MCF 10A (cell line): ENCODE measurements at regions not wholly inside any gene's neighbourhood (a gene's known extent, or its start where the extent isn't known, plus 50 kb on each side); places are given as distances from the start of the nearest gene placed in this dataset.
A peak's percentile ranks its signal among the peaks of the same experiment; 100 is the strongest.
"Not testable (repeated sequence)": the region's sequence is repeated elsewhere in the genome, so short reads cannot be mapped to it uniquely, and the experiment has no call there.

Source experiments
- BruUV-seq: library from RNA; stranded (reverse); fragments of 400-500 nt; replicated peaks from 2 replicates; lab custom pipeline; 2021; lab: Mats Ljungman, UMichigan
- CTCF ChIA-PET: fragments of 300-600 bp; sonication (Branson Sonifier 250); formaldehyde crosslinking; extraction: SDS; loops from one replicate; lab custom pipeline; 2021; ENCODE audit warnings: antibody characterized with exemption, inconsistent platforms; lab: Yijun Ruan, JAX
- POLR2A ChIA-PET: fragments of 300-600, 350-650 bp; sonication (Branson Sonifier 250); formaldehyde crosslinking; extraction: SDS; loops from one replicate; lab custom pipeline; 2020; ENCODE audit warnings: antibody characterized with exemption, inconsistent platforms; lab: Yijun Ruan, JAX
- DNase-seq: peaks from one replicate; pipeline ENCODE4 v3.0.0-alpha.2; 2018; ENCODE audit not compliant: unreplicated experiment
- H3K27ac Mint-ChIP-seq: one replicate; pipeline ENCODE4 v1.8.0; 2022; ENCODE audit warnings: mild to moderate bottlenecking, low read depth, mixed read lengths; ENCODE audit not compliant: unreplicated experiment
- H3K27me3 Mint-ChIP-seq: one replicate; pipeline ENCODE4 v1.8.0; 2022; ENCODE audit warnings: mixed read lengths; ENCODE audit not compliant: insufficient read depth, unreplicated experiment
- H3K36me3 Mint-ChIP-seq: one replicate; pipeline ENCODE4 v1.8.0; 2022; ENCODE audit warnings: mild to moderate bottlenecking, moderate library complexity, mixed read lengths; ENCODE audit not compliant: insufficient read depth, unreplicated experiment
- H3K4me1 Mint-ChIP-seq: one replicate; pipeline ENCODE4 v1.8.0; 2022; ENCODE audit warnings: mixed read lengths; ENCODE audit not compliant: insufficient read depth, unreplicated experiment
- H3K4me3 Mint-ChIP-seq: one replicate; pipeline ENCODE4 v1.8.0; 2022; ENCODE audit warnings: mild to moderate bottlenecking, moderate library complexity, mixed read lengths; ENCODE audit not compliant: unreplicated experiment
- H3K9me3 Mint-ChIP-seq: one replicate; pipeline ENCODE4 v1.8.0; 2022; ENCODE audit warnings: mixed read lengths; ENCODE audit not compliant: unreplicated experiment
- intact Hi-C: fragments of 100-400 bp; cut with micrococcal nuclease; formaldehyde crosslinking; loops from 2 replicates; pipeline ENCODE4 v1.14.1; 2022
- TF ChIP-seq, protein P1 (sequence below): fragments of 200-600 bp; IDR thresholded peaks from one replicate; pipeline ENCODE4 v1.8.0; 2022; ENCODE audit warnings: antibody characterized with exemption, mild to moderate bottlenecking; ENCODE audit not compliant: unreplicated experiment

DNA sequence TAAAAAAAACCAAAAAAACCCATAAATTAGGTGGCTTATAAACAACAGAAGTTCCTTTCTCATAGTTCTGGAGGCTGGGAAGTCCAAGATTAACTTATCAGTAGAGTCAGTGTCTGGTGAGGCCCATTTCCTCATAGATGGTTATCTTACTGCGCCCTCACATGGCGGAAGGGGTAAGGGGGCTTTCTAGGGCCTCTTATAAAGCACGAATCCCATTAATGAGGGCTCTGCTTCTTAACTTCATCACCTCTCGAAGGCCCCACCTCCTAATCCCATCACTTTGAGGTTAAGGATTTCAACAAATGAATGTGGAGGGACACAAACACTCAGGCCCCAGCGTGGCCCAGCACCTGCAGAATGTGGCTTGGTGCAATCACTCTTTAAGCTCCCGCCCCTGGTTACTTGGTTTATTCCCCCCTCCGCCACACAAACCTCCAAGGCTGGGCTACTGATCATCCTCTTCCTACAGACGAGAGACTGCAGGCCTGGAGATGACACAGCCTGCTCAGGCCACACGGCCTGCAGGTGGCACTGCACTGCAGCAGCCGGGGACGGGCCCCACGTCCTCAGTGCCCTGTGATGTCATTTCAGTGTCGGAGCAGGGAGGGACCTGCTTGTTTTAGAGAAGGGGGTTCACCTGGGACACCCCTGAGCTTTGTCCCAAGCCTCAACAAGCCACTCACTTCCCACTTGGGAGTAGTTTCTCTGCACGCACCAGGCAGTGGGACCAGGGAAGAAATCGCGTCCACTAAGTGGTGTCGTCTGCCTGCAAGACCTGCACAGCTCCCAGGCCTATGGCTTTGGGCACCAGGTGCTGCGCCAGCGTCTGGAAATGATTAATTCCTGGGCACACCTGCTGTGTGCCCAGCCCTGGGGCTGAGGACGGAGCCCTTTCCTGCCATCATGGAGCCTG is 178.5 kb downstream of the NPIPB11 start:
- intact Hi-C loops = loop anchor here (5.0 kb wide), 1 partner anchor 89 kb away; no protein-coding TSS in a partner anchor
- DNase-seq = peak; percentile 52
- H3K27ac Mint-ChIP-seq, H3K9me3 Mint-ChIP-seq, CTCF ChIA-PET, H3K36me3 Mint-ChIP-seq, BruUV-seq, H3K4me1 Mint-ChIP-seq, H3K27me3 Mint-ChIP-seq, POLR2A ChIA-PET, H3K4me3 Mint-ChIP-seq: not testable (repeated sequence)
- TF ChIP-seq, protein P1, sequence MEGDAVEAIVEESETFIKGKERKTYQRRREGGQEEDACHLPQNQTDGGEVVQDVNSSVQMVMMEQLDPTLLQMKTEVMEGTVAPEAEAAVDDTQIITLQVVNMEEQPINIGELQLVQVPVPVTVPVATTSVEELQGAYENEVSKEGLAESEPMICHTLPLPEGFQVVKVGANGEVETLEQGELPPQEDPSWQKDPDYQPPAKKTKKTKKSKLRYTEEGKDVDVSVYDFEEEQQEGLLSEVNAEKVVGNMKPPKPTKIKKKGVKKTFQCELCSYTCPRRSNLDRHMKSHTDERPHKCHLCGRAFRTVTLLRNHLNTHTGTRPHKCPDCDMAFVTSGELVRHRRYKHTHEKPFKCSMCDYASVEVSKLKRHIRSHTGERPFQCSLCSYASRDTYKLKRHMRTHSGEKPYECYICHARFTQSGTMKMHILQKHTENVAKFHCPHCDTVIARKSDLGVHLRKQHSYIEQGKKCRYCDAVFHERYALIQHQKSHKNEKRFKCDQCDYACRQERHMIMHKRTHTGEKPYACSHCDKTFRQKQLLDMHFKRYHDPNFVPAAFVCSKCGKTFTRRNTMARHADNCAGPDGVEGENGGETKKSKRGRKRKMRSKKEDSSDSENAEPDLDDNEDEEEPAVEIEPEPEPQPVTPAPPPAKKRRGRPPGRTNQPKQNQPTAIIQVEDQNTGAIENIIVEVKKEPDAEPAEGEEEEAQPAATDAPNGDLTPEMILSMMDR = peak; percentile 38

GRCh38 chr16:29226782-29227181 is 179.7 kb downstream of the NPIPB11 start:
- POLR2A ChIA-PET = no interaction called here
- H3K4me1 Mint-ChIP-seq = peaks cover 5% of the 10 kb centered on the region
- intact Hi-C loops = loop anchor here (5.0 kb wide), 1 partner anchor 91 kb away; no protein-coding TSS in a partner anchor

GRCh38 chr16:29224675-29225074 is 181.8 kb downstream of the NPIPB11 start:
- H3K27me3 Mint-ChIP-seq, H3K4me1 Mint-ChIP-seq, DNase-seq, H3K4me3 Mint-ChIP-seq, POLR2A ChIA-PET, CTCF ChIA-PET, BruUV-seq, H3K9me3 Mint-ChIP-seq, H3K36me3 Mint-ChIP-seq, H3K27ac Mint-ChIP-seq: not testable (repeated sequence)
- intact Hi-C loops = loop anchor here (5.0 kb wide), 1 partner anchor 93 kb away; no protein-coding TSS in a partner anchor

More at GRCh38 chr16:29226782-29227181, 179.7 kb downstream of the NPIPB11 start:
- Mint-ChIP-seq H3K27ac (no peak overlapping the region), H3K36me3 (no peaks in the 10 kb centered on the region), H3K9me3 (peaks cover 10% of the 10 kb centered on the region), H3K4me3 (no peak overlapping the region), H3K27me3 (no peaks in the 10 kb centered on the region)
- no TSS peak for BruUV-seq
- no peak for DNase-seq
- CTCF ChIA-PET = no interaction called here
- TF ChIP-seq, protein P1 = no peak

GRCh38 chr16:29222615-29223014 is 183.9 kb downstream of the NPIPB11 start:
- CTCF ChIA-PET, H3K27ac Mint-ChIP-seq, POLR2A ChIA-PET, intact Hi-C loops, H3K36me3 Mint-ChIP-seq, H3K9me3 Mint-ChIP-seq, DNase-seq, BruUV-seq, H3K27me3 Mint-ChIP-seq, H3K4me3 Mint-ChIP-seq: not testable (repeated sequence)
- peaks cover 11% of the 10 kb centered on the region for H3K4me1 Mint-ChIP-seq

GRCh38 chr16:29222008-29222407 is 184.5 kb downstream of the NPIPB11 start:
- DNase-seq, intact Hi-C loops, H3K9me3 Mint-ChIP-seq, H3K27ac Mint-ChIP-seq, CTCF ChIA-PET, BruUV-seq, H3K4me3 Mint-ChIP-seq, H3K36me3 Mint-ChIP-seq, POLR2A ChIA-PET, H3K27me3 Mint-ChIP-seq: not testable (repeated sequence)
- peaks cover 11% of the 10 kb centered on the region for H3K4me1 Mint-ChIP-seq

- BruUV-seq, H3K9me3 Mint-ChIP-seq, H3K36me3 Mint-ChIP-seq, H3K27ac Mint-ChIP-seq, intact Hi-C loops, CTCF ChIA-PET, H3K27me3 Mint-ChIP-seq, H3K4me3 Mint-ChIP-seq, DNase-seq, POLR2A ChIA-PET: not testable (repeated sequence)
- peaks cover 11% of the 10 kb centered on the region for H3K4me1 Mint-ChIP-seq
These were observed 185.1 kb downstream of the NPIPB11 start for GRCh38 chr16:29221281-29221955.

GRCh38 chr16:29220647-29221191 is 185.8 kb downstream of the NPIPB11 start:
- H3K4me1 Mint-ChIP-seq = peaks cover 11% of the 10 kb centered on the region
- CTCF ChIA-PET, H3K4me3 Mint-ChIP-seq, H3K36me3 Mint-ChIP-seq, H3K27me3 Mint-ChIP-seq, DNase-seq, POLR2A ChIA-PET, intact Hi-C loops, H3K9me3 Mint-ChIP-seq, H3K27ac Mint-ChIP-seq, BruUV-seq: not testable (repeated sequence)
